GM19324 (cell line): ENCODE measurements at regions not wholly inside any gene's neighbourhood (a gene's known extent, or its start where the extent isn't known, plus 50 kb on each side); places are given as distances from the start of the nearest gene placed in this dataset.
"Not testable (repeated sequence)": the region's sequence is repeated elsewhere in the genome, so short reads cannot be mapped to it uniquely, and the experiment has no call there.

Experiments
- ATAC-seq: cut with Tn5 transposase; IDR thresholded peaks from one replicate; pipeline ENCODE4 v1.9.1; 2021; ENCODE audit warnings: mild to moderate bottlenecking, moderate library complexity; ENCODE audit not compliant: unreplicated experiment, low FRiP score

DNA sequence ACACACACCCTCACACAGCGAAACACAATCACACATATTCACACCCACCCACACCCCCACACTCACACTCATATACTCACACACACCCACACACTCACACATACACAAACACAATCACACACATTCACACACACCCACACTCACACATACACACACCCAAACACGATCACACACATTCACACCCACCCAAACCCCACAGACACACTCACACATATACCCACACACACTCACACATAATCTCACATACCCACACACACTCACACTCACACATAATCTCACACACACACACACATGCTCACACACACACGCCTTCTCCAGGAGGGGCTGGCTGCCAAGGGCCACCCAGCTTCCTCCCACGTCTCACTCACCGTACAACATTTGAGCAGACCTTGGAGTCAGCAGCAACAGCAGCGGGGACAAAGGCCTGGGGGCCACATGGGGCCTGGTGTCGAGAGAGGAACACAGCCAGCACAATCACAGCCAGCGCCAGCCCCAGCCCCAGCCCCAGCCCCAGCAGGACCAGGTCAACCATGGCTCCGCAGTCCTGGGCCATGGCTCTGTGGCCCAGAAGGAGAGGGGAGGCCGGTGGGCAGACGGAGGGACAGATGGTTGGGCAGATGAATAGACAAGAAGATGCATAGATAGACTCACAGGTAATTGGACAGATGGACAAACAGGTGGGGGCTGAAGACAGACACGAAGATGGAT lies 932.9 kb downstream of the TUBA3C start:
- not testable (repeated sequence) for ATAC-seq

DNA sequence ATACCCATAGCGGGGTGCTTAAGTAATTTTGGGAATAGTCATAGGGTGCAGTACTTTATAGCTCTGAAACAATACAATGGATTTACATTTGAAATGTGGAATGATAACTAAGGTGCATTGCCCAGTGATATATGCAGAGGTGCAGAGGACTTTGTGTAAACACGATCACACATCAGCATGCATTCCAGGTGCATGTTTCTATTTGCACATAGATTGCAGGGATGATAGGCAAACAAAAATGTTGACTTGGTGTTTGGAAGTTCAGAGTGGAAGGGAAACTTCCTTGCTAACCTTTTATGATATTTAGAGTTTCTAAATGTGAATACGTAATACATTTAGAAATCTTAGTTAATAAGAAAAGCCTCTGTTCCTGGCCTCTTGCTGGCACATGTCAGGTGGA lies 941.5 kb downstream of the TUBA3C start:
- ATAC-seq: not testable (repeated sequence)

DNA sequence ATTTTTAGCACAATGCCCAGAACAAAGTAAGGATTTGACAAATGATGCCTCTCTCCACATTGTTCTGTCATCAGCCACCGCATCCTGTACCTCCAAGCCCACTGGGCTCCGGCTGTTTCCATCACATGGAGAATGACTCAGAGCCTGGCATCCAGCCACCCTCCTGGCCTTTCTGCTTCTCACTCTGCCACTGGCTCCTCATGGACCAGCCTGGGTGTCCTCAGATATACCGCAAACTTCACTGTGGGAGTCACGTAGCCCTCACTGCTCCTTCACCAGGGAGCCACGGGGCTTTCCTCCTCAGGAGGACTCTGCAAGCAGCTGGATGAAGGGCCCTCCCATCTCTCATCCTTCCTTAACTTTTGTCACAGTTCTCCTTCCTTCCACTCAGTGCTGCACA lies 943.0 kb downstream of the TUBA3C start:
- ATAC-seq: not testable (repeated sequence)

DNA sequence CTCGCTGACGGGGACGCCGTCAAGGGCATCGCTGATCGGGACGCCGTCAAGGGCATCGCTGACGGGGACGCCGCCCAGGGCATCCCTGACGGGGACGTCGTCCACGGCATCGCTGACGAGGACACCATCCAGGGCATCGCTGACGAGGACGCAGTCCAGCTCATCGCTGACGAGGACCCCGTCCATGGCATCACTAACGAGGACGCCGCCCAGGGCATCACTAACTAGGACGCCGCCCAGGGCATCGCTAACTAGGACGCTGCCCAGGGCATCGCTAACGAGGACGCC lies 945.2 kb downstream of the TUBA3C start:
- no peak for ATAC-seq

DNA sequence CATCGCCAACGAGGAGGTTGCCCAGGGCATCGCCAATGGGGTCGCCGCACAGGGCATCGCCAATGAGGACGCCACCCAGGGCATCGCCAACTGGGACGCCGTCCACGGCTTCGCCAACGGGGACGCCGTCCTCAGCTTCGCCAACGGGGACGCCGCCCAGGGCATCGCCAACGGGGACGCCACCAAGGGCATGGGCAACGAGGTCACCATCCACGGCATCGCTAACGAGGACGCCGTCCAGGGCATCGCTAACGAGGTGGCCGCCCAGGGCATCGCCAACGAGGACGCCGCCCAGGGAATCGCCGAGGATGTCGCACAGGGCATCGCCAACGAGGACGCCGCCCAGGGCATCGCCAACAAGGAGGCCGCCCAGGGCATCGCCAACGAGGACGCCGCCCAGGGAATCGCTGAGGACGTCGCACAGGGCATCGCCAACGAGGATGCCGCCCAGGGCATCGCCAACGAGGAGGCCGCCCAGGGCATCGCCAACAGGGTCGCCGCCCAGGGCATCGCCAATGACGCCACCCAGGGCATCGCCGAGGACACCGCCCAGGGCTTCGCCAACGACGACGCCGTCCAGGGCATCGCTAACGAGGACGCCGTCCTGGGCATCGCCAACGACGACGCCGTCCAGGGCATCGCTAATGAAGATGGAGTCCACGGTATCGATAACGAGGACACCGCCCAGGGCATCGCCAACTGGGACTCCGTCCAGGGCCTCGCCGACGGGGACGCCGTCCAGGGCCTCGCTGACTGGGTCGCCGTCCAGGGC lies 945.7 kb downstream of the TUBA3C start:
- no peak for ATAC-seq

DNA sequence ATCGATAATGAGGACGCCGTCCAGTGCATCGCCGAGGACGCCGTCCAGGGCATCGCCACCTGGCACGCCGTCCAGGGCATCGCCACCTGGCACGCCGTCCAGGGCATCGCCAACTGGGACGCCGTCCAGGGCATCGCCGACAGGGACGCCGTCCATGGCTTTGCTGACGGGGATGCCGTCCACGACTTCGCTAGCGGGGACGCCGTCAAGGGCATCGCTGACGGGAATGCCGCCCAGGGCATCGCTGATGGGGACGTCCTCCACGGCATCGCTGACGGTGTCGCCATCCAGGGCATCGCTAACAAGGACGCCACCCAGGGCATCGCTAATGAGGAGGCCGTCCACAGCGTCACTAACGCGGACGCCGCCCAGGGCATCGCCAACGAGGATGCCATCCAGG lies 946.5 kb downstream of the TUBA3C start:
- ATAC-seq: no peak

DNA sequence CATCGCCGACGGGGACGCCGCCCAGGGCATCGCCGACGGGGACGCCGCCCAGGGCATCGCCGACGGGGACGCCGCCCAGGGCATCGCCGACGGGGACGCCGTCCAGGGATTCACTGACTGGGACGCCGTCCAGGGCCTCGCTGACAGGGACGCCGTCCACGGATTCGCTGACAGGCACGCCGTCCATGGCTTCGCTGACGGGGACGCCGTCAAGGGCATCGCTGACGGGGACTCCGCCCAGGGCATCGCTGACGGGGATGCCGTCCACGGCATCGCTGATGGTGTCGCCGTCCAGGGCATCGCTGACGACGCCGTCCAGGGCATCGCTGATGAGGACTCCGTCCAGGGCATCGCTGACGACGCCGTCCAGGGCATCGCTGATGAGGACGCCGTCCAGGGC lies 947.2 kb downstream of the TUBA3C start:
- ATAC-seq: not testable (repeated sequence)

DNA sequence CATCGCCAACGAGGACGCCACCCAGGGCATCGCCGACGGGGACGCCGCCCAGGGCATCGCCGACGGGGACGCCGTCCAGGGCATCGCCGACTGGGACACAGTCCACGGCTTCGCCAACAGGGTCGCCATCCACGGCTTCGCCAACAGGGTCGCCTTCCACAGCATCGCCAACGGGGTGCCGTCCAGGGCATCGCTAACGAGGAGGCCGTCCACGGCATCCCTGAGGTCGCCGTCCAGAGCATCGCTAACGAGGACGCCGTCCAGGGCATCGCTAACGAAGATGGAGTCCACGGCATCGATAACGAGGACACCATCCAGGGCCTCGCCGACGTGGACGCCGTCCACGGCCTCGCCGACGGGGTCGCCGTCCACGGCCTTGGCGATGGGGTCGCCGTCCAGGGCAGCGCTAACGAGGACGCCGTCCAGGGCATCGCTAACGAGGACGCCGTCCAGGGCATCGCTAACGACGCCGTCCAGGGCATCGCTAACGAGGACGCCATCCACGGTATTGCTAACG lies 947.8 kb downstream of the TUBA3C start:
- no peak for ATAC-seq

DNA sequence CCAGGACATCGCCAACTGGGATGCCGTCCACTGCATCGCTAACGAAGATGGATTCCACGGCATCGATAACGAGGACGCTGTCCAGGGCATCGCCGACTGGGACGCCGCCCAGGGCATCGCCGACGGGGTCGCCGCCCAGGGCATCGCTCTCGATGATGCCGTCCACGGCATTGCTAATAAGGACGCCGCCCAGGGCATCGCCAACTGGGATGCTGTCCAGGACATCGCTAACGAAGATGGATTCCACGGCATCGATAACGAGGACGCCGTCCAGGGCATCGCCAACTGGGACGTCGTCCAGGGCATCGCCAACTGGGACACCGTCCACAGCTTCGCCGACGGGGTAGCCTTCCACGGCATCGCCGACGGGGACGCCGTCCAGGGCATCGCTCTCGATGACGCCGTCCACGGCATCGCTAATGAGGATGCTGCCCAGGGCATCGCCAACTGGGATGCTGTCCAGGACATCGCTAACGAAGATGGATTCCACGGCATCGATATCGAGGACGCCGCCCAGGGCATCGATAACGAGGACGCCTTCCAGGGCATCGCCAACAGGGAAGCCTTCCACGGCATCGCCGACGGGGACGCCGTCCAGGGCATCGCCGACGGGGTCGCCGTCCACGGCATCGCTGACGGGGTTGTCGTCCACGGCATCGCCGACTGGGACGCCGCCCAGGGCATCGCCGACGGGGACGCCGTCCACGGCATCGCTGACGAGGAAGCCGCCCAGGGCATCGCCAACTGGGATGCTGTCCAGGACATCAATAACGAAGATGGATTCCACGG lies 948.4 kb downstream of the TUBA3C start:
- no peak for ATAC-seq

DNA sequence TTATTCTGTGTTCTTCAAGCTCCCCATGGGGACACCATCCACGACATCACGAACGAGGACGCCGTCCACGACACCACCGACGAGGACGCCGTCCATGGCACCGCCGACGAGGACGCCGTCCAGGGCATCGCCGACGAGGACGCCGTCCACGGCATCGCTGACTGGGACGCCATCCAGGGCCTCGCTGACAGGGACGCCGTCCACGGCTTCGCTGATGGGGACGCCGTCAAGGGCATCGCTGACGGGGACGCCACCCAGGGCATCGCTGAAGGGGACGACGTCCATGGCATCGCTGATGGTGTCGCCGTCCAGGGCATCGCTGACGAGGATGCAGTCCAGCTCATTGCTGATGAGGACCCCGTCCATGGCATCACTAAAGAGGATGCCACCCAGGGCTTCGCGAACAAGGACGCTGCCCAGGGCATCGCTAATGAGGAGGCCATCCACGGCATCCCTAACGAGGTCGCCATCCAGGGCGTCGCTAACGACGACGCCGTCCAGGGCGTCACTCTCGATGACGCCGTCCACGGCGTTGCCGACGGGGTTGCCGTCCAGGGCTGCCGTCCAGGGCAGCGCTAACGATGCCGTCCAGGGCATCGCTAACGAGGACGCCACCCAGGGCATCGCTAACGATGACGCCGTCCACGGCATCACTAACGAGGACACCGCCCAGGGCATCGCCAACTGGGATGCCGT lies 949.2 kb downstream of the TUBA3C start:
- no peak for ATAC-seq

DNA sequence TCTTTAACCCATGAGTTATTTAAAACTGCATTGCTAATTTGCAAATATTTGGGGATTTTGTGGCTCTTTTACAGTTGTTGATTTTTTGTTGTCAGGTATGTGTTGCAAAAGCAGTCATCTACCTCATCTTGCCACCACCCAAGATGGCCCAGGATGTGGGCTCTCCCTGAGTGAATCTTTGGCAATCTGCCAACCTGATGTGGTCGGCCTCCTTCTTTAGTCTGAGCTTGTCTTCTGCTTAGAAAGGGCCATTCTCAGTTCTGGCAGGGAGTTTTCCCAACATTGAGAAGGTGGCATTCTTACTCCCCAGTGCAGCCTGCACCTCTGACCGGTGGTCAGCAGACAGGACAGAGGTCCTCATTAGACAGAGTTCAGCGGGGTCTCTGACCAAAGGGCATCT lies 957.2 kb downstream of the TUBA3C start:
- ATAC-seq: not testable (repeated sequence)

DNA sequence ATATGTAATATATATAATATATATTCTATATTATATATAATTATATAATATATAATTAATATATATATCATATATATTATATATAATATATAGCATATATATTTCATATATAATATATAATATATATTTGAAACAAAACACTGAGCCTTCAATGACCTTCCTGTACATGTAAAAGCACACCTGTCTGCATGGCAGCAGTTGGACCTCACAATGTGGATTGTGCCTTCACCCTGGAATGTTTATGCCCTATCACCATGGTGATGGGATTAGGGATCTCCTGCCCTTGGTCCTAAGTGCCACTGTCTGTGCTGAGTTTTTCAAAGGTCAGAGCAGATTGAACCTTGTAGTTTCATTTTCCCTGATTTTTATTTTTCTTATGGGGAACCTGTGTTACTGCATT lies 966.9 kb downstream of the TUBA3C start:
- not testable (repeated sequence) for ATAC-seq

DNA sequence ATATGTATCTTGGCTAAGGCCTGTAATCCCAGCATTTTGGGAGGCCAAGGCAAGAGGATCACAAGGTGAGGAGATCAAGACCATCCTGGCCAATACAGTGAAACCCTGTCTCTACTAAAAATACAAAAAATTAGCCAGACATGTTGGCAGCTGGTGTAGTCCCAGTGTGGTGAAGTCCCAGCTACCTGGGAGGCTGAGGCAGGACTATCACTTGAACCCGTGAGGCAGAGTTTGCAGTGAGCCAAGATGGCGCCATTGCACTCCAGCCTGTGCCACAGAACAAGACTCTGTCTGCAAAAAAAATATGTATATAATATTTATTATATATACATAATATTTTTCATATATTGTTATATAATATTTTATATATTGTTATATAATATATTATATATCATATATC lies 968.1 kb downstream of the TUBA3C start:
- not testable (repeated sequence) for ATAC-seq

DNA sequence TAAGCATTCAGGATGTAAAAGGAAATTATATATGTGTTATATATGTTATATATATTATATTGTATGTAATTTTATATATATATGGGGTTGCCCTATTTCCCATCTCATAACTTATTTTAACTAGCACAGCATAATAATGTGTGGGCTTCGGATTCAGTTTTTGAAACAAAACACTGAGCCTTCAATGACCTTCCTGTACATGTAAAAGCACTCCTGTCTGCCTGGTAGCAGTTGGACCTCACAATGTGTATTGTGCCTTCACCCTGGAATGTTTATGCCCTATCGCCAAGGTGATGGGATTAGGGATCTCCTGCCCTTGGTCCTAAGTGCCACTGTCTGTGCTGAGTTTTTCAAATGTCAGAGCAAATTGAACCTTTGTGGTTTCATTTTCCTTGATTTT lies 968.8 kb downstream of the TUBA3C start:
- ATAC-seq: no peak

DNA sequence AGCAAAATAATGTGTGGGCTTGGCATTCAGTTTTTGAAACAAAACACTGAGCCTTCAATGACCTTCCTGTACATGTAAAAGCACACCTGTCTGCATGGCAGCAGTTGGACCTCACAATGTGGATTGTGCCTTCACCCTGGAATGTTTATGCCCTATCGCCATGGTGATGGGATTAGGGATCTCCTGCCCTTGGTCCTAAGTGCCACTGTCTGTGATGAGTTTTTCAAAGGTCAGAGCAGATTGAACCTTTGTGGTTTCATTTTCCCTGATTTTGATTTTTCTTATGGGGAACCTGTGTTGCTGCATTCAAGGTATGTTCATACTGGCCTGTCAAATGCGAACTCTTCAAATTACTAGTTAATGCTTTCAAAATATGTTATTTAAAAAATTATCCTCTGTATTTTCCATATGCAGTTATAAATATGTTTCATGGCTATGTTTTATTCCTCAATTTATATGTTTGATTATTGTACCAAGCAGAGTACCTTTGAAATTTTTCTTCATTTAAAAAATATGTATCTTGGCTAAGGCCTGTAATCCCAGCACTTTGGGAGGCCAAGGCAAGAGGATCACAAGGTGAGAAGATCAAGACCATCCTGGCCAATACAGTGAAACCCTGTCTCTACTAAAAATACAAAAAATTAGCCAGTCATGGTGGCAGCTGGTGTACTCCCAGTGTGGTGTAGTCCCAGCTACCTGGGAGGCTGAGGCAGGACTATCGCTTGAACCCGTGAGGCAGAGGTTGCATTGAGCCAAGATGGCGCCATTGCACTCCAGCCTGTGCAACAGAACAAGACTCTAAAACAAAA lies 969.7 kb downstream of the TUBA3C start:
- ATAC-seq: peak; percentile 85

DNA sequence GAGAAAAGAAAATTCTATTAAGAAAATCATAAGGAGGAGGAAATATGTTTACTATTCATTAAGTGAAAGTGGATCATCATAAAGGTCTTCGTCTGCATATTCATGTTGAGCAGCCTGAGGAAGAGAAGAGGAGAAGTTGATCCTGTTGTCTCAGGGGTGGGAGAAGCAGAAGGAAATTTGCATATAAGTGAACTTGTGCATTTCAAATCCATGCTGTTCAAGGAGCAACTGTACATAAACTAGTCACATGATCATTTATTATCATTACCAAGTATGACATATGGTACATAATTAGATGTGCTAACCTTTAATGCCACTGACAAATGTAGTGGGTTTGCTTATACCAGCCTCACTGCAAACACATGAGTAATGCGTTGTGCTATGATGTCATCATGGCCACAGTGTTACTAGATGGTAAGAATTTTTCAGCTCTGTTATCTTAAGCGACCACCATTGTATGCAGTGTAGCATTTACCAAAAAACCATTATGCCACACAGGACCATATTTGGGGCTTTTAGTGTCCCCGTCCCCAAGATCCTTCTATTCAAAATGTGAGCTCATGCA lies 976.9 kb downstream of the TUBA3C start:
- ATAC-seq: not testable (repeated sequence)

DNA sequence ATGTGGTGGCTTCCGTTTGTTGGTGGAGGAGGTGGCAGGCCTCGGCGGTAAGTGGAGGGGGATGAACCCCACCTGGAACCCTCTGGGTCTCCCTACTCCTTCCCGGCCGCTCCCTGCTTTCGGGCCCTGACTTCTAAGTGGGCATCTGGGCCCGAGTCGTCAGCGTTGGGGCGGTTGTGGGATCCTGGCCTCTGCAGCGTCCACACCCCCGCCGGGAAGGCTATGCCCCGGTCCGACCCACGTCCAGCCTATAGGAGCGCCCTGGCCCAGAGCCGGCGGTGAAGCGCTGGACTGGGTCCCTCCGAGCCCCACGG lies 986.3 kb downstream of the TUBA3C start:
- not testable (repeated sequence) for ATAC-seq

DNA sequence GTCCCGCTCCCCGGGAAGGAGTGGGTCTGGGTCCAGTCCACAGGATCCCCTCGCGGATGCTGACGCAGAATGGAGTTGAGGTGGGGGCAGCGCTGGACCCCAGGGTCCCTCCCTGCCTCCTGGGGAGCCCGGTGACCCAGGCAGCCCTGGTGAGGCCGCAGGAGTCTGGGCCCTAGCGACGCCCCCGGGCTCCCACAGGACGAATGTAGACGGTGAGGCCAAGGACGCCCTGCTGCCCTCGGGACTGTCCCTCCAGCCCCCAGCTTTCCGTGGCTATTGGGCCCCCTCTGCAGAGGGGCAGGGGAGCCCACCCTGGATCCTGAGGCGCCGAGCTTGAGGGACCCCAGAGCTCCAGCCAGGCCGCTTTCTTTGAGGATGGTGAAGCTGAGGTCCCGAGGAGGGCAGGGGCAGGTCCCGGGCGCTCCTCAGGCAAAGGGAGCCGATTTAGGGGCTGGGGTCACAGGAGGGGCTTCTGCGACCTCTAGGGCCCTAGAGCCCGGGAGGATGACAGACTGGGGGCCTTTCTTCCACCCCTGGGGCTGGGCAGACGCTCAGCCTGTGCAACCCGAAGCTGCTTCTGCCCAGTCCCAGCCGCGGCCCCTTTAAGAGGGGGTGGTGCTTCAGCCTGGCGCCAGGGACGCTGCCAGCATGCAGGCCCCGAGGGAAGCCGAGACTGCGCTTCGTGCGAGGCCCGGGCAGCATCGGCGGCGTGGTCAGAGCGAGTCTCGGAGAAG lies 986.8 kb downstream of the TUBA3C start:
- ATAC-seq: not testable (repeated sequence)

DNA sequence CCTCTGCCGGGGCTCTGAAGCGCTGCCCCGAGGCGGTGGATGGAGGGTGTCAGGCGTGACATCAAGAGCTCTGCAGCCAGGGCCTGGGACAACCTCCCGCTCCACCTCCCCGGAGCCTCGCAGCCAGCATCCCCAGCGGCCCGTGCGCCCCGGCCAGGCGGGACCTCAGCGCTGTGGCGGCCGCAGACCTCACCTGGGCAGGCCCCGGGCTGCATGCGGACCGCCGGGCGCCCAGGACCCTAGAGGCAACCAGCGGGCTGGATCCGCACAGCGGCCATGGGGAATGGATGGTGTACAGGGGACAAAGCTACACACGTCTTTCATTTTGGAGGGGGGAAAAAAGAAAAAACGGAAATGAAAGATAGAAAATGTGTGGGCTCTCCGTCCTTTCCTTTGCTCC lies 987.5 kb downstream of the TUBA3C start:
- ATAC-seq: not testable (repeated sequence)
